ENCODE measurements at regions not wholly inside any gene's neighbourhood (a gene's known extent, or its start where the extent isn't known, plus 50 kb on each side); places are given as distances from the start of the nearest gene placed in this dataset.
A peak's percentile ranks its signal among the peaks of the same experiment; 100 is the strongest.

DNA sequence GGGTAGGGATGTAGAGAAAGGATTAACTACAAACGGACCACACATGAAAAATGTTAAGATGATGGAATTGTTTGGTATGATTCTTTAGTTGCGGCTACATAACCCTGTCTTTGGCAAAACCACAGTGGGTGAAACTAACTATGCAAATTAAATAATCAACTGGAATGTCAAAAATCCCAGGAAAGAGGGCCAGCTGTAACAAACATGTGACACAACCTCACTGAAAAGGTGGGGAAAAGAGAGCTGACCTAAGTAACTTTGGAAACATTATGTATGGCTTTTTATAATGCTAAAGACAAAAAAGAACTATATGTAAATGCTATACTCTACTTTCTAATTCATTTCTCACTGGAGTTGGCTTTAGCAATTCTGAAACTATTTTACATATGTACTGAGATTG is 252.0 kb downstream of the MRPS30 start:
- H3K9me3 ChIP-seq, result no peaks in the 10 kb centered on the region
- no peaks in the 10 kb centered on the region for H3K4me1 ChIP-seq (ENCODE audit: low read depth)
- no peak overlapping the region for H3K4me3 ChIP-seq
- no peaks in the 10 kb centered on the region for H3K36me3 ChIP-seq (ENCODE audit: low read depth)
- ATAC-seq (no peak), DNase-seq (no peak)
- intact Hi-C loops (cut with DNase I, micrococcal nuclease), result no loop called here
- TF ChIP-seq, protein P1, sequence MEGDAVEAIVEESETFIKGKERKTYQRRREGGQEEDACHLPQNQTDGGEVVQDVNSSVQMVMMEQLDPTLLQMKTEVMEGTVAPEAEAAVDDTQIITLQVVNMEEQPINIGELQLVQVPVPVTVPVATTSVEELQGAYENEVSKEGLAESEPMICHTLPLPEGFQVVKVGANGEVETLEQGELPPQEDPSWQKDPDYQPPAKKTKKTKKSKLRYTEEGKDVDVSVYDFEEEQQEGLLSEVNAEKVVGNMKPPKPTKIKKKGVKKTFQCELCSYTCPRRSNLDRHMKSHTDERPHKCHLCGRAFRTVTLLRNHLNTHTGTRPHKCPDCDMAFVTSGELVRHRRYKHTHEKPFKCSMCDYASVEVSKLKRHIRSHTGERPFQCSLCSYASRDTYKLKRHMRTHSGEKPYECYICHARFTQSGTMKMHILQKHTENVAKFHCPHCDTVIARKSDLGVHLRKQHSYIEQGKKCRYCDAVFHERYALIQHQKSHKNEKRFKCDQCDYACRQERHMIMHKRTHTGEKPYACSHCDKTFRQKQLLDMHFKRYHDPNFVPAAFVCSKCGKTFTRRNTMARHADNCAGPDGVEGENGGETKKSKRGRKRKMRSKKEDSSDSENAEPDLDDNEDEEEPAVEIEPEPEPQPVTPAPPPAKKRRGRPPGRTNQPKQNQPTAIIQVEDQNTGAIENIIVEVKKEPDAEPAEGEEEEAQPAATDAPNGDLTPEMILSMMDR (IDR thresholded peaks at IDR 0.05), result no peak

DNA sequence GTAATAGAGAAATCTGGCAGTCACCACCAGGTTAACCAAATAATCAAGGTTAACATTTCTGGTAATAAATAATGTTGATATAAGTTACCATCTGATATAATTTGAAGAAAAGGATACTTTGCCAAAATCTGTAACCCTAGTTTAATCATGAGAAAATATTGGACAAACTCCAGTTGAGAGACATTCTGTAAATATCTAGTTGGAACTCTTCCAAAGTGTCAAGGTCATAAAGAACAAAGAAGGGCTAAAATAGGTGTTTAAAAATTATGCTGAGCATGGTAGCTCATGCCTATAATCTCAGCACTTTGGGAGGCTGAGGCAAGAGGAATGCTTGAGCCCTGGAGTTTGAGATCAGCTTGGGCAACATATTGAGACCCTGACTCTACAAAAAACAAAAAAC is 253.3 kb downstream of the MRPS30 start:
- no peaks in the 10 kb centered on the region for H3K4me1 ChIP-seq (ENCODE audit: low read depth)
- ATAC-seq (no peak), DNase-seq (no peak)
- no peak overlapping the region for H3K4me3 ChIP-seq
- intact Hi-C loops (cut with DNase I, micrococcal nuclease), result no loop called here
- no peaks in the 10 kb centered on the region for H3K36me3 ChIP-seq (ENCODE audit: low read depth)
- H3K9me3 ChIP-seq, result no peaks in the 10 kb centered on the region
- TF ChIP-seq, protein P1 (IDR thresholded peaks at IDR 0.05), result no peak

DNA sequence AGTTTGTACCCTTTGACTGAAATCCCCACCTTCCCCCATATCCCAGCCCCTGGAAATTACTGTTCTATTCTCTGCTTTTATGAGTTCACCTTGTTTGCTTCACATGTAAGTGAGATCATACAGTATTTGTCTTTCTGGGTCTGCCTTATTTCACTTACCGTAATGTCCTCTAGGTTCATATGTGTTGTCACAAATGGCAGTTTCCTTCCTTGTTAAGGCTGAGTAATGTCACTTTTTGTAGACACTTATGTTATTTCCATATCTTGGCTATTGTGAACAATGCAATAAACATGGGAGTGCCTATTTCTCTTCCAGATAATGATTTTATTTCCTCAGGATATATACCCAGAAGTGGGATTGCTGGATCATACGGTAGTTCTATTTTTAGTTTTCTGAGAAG is 272.3 kb downstream of the MRPS30 start:
- intact Hi-C loops (cut with DNase I, micrococcal nuclease), result no loop called here

DNA sequence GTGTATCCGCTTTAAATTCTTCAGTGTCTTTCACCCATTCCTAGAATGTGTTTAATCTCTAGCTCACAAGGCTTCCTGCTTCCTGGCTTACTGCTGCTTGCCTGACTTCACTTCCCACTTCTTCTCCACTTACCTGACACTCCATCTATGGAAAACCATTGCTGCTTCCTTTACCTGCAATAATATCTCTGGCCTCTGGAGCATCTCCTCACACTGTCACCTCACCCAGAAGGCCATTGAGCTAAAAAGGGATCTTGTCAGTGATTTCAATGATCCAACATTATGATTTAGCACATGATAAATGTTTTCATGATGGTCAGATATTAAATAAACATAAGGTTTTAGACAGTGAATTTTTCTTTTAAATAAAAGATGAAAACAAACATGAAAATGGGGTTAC is 281.1 kb downstream of the MRPS30 start:
- intact Hi-C loops (cut with DNase I, micrococcal nuclease), result no loop called here
- ATAC-seq (no peak), DNase-seq (no peak)
- Histone ChIP-seq H3K9me3 (no peaks in the 10 kb centered on the region), H3K36me3 (ENCODE audit: low read depth) (no peaks in the 10 kb centered on the region), H3K4me3 (no peak overlapping the region), H3K4me1 (ENCODE audit: low read depth) (no peaks in the 10 kb centered on the region)
- TF ChIP-seq, protein P1 (IDR thresholded peaks at IDR 0.05), result no peak

More for the DNA sequence above, 272.3 kb downstream of the MRPS30 start:
- no peak for DNase-seq
- TF ChIP-seq, protein P1 (IDR thresholded peaks at IDR 0.05), result no peak
- Histone ChIP-seq H3K4me3 (no peak overlapping the region), H3K4me1 (ENCODE audit: low read depth) (no peaks in the 10 kb centered on the region), H3K36me3 (ENCODE audit: low read depth) (no peaks in the 10 kb centered on the region), H3K9me3 (no peaks in the 10 kb centered on the region)
- peak; percentile 77 for ATAC-seq

DNA sequence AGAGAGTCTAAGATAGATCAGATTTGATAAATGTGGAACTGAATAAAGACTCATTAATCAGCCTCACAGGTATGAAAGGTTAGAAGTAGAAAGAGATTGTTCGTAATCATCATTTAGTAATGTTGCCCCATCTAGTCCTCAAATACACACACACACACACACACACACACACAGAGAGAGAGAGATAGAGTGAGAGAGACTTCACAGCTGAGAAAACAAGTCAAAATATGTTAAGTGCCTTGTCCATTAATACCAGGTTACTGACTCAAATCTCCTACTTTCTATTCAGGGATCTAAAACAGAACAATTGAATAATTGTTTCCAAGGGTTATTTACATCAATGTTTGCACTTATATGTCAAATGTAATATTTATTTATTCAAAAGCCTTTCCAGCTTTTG is 284.6 kb downstream of the MRPS30 start:
- no peak for DNase-seq
- no peak overlapping the region for H3K4me3 ChIP-seq
- H3K36me3 ChIP-seq (ENCODE audit: low read depth), result no peaks in the 10 kb centered on the region
- no peak for ATAC-seq
- H3K4me1 ChIP-seq (ENCODE audit: low read depth), result no peaks in the 10 kb centered on the region
- H3K9me3 ChIP-seq, result no peaks in the 10 kb centered on the region
- intact Hi-C loops (cut with DNase I, micrococcal nuclease), result no loop called here
- TF ChIP-seq, protein P1 (IDR thresholded peaks at IDR 0.05), result no peak

DNA sequence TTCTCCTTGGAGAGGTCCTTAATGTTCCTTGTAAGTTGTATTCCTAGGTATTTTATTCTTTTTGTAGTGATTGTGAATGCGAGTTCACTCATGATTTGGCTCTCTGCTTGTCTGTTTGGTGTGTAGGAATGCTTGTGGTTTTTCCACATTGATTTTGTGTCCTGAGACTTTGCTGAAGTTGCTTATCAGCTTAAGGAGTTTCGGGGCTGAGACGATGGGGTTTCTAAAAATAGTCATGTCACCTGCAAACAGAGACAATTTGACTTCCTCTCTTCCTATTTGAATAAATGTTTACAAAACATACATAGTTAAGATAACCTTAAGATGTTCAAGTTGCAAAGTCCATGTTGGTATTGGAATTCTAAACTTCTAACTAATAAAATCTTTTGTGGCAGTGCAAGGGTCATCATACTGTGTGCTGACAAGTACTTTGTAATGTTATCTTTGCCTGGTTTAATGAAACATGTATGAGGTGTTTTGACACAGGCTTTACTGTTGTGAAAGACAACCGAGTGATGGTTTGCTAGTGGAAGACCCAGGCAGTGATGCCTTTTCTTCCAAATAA is 286.2 kb downstream of the MRPS30 start:
- peak; percentile 47 for ATAC-seq
- intact Hi-C loops (cut with DNase I, micrococcal nuclease), result no loop called here
- no peaks in the 10 kb centered on the region for H3K36me3 ChIP-seq (ENCODE audit: low read depth)

More for the DNA sequence above, 286.2 kb downstream of the MRPS30 start:
- TF ChIP-seq, protein P1 (IDR thresholded peaks at IDR 0.05), result no peak
- no peaks in the 10 kb centered on the region for H3K9me3 ChIP-seq
- DNase-seq, result no peak
- no peak overlapping the region for H3K4me3 ChIP-seq
- no peaks in the 10 kb centered on the region for H3K4me1 ChIP-seq (ENCODE audit: low read depth)

Data from mucosa of descending colon (tissue), 3 donors.